ENCODE measurements at regions not wholly inside any gene's neighbourhood (a gene's known extent, or its start where the extent isn't known, plus 50 kb on each side); places are given as distances from the start of the nearest gene placed in this dataset.

DNA sequence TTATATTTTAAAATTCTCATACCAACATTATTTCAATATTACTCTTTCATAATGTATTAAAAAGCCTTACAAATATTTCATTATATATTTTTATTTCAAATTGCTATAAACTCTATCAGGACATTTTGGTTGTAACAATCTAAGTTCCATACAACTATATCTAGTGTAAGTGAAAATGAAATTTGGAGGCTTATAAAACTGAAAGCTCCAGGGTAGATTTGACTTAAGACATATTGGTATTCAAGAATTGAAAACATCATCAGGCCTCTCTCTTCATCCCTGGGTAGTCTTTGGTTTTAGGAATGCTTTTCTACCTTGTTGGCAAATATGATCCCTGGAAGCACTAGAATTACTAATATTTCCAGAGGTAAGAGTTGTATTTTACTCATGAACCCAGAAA, 342.6 kb downstream of the DTHD1 start (continued):
- TF ChIP-seq ZNF660 (tag by site-specific recombination; IDR thresholded peaks at IDR 0.05) (no peak), ZNF658 (tag by site-specific recombination; IDR thresholded peaks at IDR 0.05) (no peak), HOXA7 (CRISPR knock-in tag; IDR thresholded peaks at IDR 0.05; ENCODE audit: borderline replicate concordance) (no peak), ZFP3 (tag by site-specific recombination; IDR thresholded peaks at IDR 0.05; ENCODE audit: low read depth) (no peak)

DNA sequence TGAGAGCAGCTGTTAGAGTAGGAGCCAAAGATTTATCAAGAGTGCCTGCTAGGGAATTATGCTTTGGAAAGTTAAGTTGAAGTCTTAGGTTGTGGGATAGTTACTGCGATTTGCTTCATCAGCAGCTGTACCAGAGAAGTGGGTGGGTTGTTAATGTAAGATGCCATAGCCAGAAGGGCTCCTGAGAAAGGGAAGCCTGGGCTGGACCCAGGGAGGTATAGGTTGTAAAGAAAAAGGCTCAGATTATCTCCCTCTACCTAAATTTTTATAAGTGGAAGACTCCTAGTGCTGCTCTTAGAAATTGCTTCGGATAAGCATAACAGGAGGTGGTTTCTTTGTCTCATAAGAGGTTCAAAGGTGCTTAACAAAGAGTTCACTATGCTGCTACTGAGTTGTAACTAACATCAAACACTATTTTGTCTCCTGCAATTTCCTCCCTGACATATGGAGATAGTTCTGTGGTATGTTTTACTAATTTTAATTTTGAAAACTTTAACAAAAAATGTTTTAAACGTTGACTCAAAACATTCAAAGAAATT, 356.9 kb downstream of the DTHD1 start:
- Histone ChIP-seq H3K4me3 (ENCODE audit: low read depth, low read length) (no peak overlapping the region), H3K27ac (ENCODE audit: extremely low read depth, low read depth, low read length) (no peak overlapping the region), H3K36me3 (ENCODE audit: control insufficient read depth in 2 of 2, insufficient read depth in 1 of 2, low read length in 2 of 2) (no peaks in the 10 kb centered on the region), H3K4me1 (ENCODE audit: control insufficient read depth, insufficient read depth, low read length) (no peaks in the 10 kb centered on the region), H3K9me3 (ENCODE audit: control insufficient read depth, insufficient read depth, low read depth, low read length) (no peaks in the 10 kb centered on the region)
- TF ChIP-seq, protein P1, sequence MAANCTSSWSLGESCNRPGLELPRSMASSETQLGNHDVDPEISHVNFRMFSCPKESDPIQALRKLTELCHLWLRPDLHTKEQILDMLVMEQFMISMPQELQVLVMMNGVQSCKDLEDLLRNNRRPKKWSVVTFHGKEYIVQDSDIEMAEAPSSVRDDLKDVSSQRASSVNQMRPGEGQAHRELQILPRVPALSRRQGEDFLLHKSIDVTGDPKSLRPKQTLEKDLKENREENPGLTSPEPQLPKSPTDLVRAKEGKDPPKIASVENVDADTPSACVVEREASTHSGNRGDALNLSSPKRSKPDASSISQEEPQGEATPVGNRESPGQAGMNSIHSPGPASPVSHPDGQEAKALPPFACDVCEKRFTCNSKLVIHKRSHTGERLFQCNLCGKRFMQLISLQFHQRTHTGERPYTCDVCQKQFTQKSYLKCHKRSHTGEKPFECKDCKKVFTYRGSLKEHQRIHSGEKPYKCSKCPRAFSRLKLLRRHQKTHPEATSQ (tag by site-specific recombination; IDR thresholded peaks at IDR 0.05), result no peak
- TF ChIP-seq GLIS2 (tag by site-specific recombination; IDR thresholded peaks at IDR 0.05), result no peak
- TF ChIP-seq ZNF48 (tag by site-specific recombination; IDR thresholded peaks at IDR 0.05), result no peak
- no peak for TF ChIP-seq ZNF596 (tag by site-specific recombination; IDR thresholded peaks at IDR 0.05)
- TF ChIP-seq ZNF621 (tag by site-specific recombination; IDR thresholded peaks at IDR 0.05), result no peak
- TF ChIP-seq, protein P2, sequence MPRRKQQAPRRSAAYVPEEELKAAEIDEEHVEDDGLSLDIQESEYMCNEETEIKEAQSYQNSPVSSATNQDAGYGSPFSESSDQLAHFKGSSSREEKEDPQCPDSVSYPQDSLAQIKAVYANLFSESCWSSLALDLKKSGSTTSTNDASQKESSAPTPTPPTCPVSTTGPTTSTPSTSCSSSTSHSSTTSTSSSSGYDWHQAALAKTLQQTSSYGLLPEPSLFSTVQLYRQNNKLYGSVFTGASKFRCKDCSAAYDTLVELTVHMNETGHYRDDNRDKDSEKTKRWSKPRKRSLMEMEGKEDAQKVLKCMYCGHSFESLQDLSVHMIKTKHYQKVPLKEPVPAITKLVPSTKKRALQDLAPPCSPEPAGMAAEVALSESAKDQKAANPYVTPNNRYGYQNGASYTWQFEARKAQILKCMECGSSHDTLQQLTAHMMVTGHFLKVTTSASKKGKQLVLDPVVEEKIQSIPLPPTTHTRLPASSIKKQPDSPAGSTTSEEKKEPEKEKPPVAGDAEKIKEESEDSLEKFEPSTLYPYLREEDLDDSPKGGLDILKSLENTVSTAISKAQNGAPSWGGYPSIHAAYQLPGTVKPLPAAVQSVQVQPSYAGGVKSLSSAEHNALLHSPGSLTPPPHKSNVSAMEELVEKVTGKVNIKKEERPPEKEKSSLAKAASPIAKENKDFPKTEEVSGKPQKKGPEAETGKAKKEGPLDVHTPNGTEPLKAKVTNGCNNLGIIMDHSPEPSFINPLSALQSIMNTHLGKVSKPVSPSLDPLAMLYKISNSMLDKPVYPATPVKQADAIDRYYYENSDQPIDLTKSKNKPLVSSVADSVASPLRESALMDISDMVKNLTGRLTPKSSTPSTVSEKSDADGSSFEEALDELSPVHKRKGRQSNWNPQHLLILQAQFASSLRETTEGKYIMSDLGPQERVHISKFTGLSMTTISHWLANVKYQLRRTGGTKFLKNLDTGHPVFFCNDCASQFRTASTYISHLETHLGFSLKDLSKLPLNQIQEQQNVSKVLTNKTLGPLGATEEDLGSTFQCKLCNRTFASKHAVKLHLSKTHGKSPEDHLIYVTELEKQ (tag by site-specific recombination; IDR thresholded peaks at IDR 0.05; ENCODE audit: borderline replicate concordance), result no peak
- TF ChIP-seq ZNF664 (tag by site-specific recombination; IDR thresholded peaks at IDR 0.05), result no peak
- no peak for TF ChIP-seq ZNF16 (tag by site-specific recombination; IDR thresholded peaks at IDR 0.05; ENCODE audit: low read depth)
- TF ChIP-seq ZFHX2 (tag by site-specific recombination; conservative IDR thresholded peaks at IDR 0.05), result no peak
- TF ChIP-seq ZNF501 (tag by site-specific recombination; IDR thresholded peaks at IDR 0.05), result no peak
- no peak for TF ChIP-seq SP2 (tag by site-specific recombination; IDR thresholded peaks at IDR 0.05)
- TF ChIP-seq, protein P3, sequence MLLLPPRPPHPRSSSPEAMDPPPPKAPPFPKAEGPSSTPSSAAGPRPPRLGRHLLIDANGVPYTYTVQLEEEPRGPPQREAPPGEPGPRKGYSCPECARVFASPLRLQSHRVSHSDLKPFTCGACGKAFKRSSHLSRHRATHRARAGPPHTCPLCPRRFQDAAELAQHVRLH (tag by site-specific recombination; IDR thresholded peaks at IDR 0.05), result no peak
- no peak for TF ChIP-seq GFI1B (tag by site-specific recombination; IDR thresholded peaks at IDR 0.05)
- TF ChIP-seq, protein P4, sequence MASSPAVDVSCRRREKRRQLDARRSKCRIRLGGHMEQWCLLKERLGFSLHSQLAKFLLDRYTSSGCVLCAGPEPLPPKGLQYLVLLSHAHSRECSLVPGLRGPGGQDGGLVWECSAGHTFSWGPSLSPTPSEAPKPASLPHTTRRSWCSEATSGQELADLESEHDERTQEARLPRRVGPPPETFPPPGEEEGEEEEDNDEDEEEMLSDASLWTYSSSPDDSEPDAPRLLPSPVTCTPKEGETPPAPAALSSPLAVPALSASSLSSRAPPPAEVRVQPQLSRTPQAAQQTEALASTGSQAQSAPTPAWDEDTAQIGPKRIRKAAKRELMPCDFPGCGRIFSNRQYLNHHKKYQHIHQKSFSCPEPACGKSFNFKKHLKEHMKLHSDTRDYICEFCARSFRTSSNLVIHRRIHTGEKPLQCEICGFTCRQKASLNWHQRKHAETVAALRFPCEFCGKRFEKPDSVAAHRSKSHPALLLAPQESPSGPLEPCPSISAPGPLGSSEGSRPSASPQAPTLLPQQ (tag by site-specific recombination; IDR thresholded peaks at IDR 0.05), result no peak
- no peak for TF ChIP-seq BCL11B (tag by site-specific recombination; IDR thresholded peaks at IDR 0.05; ENCODE audit: low read depth)
- TF ChIP-seq ZNF155 (tag by site-specific recombination; IDR thresholded peaks at IDR 0.05), result no peak
- no peak for TF ChIP-seq ZSCAN30 (tag by site-specific recombination; IDR thresholded peaks at IDR 0.05)
- TF ChIP-seq ZNF777 (tag by site-specific recombination; IDR thresholded peaks at IDR 0.05; ENCODE audit: borderline replicate concordance), result no peak
- POLR2A ChIA-PET, result no interaction called here
- CTCF ChIA-PET, result no interaction called here

Data from HEK293 (cell line).